A673 (cell line): ENCODE measurements at regions not wholly inside any gene's neighbourhood (a gene's known extent, or its start where the extent isn't known, plus 50 kb on each side); places are given as distances from the start of the nearest gene placed in this dataset.

Experiments
- BruUV-seq: library from RNA; stranded (reverse); fragments of 400-500 nt; replicated peaks from 2 replicates; lab custom pipeline; 2021; lab: Mats Ljungman, UMichigan
- CTCF ChIA-PET: fragments of 300-600 bp; sonication (Branson Sonifier 250); formaldehyde crosslinking; loops from one replicate; lab custom pipeline; 2022; ENCODE audit warnings: antibody characterized with exemption; lab: Charles Lee
- POLR2A ChIA-PET: fragments of 300-600 bp; sonication (Branson Sonifier 250); formaldehyde crosslinking; loops from one replicate; lab custom pipeline; 2022; ENCODE audit warnings: antibody characterized with exemption; ENCODE audit not compliant: low non-redundant PET; lab: Charles Lee
- DNase-seq: peaks from one replicate; pipeline ENCODE4 v3.0.0-alpha.2; 2015; ENCODE audit warnings: low spot score
- H3K27ac ChIP-seq: fragments of 200-600 bp; sonication (generic); 2 replicates; pipeline ENCODE4 v1.5.1; 2016; ENCODE audit warnings: mixed run types, low read depth, mild to moderate bottlenecking, mixed read lengths, antibody characterized with exemption, low read length; ENCODE audit not compliant: poor library complexity, severe bottlenecking
- H3K27me3 ChIP-seq: fragments of 200-600 bp; sonication (generic); replicated peaks from 2 replicates; pipeline ENCODE4 v1.6.1; 2017; ENCODE audit warnings: mixed run types, low read depth, mild to moderate bottlenecking, mixed read lengths, antibody characterized with exemption, low read length; ENCODE audit not compliant: insufficient read depth, poor library complexity
- H3K36me3 ChIP-seq: fragments of 200-600 bp; sonication (generic); 2 replicates; pipeline ENCODE4 v1.6.1; 2016; ENCODE audit warnings: mixed run types, mild to moderate bottlenecking, mixed read lengths, antibody characterized with exemption, low read length; ENCODE audit not compliant: insufficient read depth, poor library complexity, severe bottlenecking
- H3K4me1 ChIP-seq: fragments of 200-600 bp; sonication (generic); 2 replicates; pipeline ENCODE4 v1.6.1; 2017; ENCODE audit warnings: mixed run types, mild to moderate bottlenecking, mixed read lengths, antibody characterized with exemption, low read length; ENCODE audit not compliant: insufficient read depth, poor library complexity, severe bottlenecking
- H3K4me3 ChIP-seq: fragments of 200-600 bp; sonication (generic); 2 replicates; pipeline ENCODE4 v1.5.1; 2016; ENCODE audit warnings: low read depth, mixed run types, mild to moderate bottlenecking, mixed read lengths, low read length; ENCODE audit not compliant: poor library complexity, severe bottlenecking
- H3K9me3 ChIP-seq: fragments of 200-600 bp; sonication (generic); 2 replicates; pipeline ENCODE4 v1.6.1; 2016; ENCODE audit warnings: mixed run types, low read depth, mild to moderate bottlenecking, mixed read lengths, antibody characterized with exemption, low read length; ENCODE audit not compliant: poor library complexity, severe bottlenecking
- EZH2 ChIP-seq: fragments of 200-600 bp; sonication (generic); IDR thresholded peaks from 2 replicates; pipeline ENCODE4 v1.6.1; 2017; ENCODE audit warnings: borderline replicate concordance, low read depth, mild to moderate bottlenecking, mixed read lengths, antibody characterized with exemption, low read length; ENCODE audit not compliant: poor library complexity, severe bottlenecking
- intact Hi-C: fragments of 100-400 bp; cut with micrococcal nuclease; formaldehyde crosslinking; loops from one replicate; pipeline ENCODE4 v1.10.0; 2022; ENCODE audit not compliant: unreplicated experiment
- TF ChIP-seq, protein P1 (sequence below): fragments of 300-800, 200-600 bp; sonication (generic); conservative IDR thresholded peaks from 2 replicates; pipeline ENCODE4 v1.5.1; 2017; ENCODE audit warnings: low read depth, mild to moderate bottlenecking, antibody characterized with exemption, low read length, moderate library complexity, mixed read lengths

DNA sequence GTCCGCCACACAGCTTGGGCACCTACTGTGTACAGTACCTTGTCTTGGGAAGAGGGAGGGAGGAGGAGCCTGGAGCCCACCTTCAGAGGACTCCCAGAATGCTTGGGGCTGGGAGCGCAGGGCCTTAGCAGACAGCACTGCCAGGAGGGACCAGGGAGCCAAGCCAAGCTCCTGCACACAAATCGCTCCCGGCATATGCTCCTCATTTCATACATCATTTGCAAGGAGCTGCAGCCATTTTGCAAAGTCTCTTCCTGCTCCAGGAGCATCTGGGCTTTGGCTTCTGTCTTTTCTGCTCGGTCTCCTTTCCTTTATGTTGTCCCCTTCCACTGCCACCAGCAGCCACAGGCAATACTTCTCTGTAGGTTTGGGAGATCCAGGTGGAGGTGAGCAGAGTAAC, 175.2 kb upstream of the ZC3H12A start:
- Histone ChIP-seq H3K27me3 (peaks cover 50% of the 10 kb centered on the region), H3K9me3 (no peaks in the 10 kb centered on the region), H3K36me3 (no peaks in the 10 kb centered on the region), H3K4me1 (no peaks in the 10 kb centered on the region), H3K4me3 (no peak overlapping the region), H3K27ac (no peak overlapping the region)
- ChIA-PET POLR2A (no interaction called here), CTCF (no interaction called here)
- intact Hi-C loops, result no loop called here
- TF ChIP-seq, protein P1, sequence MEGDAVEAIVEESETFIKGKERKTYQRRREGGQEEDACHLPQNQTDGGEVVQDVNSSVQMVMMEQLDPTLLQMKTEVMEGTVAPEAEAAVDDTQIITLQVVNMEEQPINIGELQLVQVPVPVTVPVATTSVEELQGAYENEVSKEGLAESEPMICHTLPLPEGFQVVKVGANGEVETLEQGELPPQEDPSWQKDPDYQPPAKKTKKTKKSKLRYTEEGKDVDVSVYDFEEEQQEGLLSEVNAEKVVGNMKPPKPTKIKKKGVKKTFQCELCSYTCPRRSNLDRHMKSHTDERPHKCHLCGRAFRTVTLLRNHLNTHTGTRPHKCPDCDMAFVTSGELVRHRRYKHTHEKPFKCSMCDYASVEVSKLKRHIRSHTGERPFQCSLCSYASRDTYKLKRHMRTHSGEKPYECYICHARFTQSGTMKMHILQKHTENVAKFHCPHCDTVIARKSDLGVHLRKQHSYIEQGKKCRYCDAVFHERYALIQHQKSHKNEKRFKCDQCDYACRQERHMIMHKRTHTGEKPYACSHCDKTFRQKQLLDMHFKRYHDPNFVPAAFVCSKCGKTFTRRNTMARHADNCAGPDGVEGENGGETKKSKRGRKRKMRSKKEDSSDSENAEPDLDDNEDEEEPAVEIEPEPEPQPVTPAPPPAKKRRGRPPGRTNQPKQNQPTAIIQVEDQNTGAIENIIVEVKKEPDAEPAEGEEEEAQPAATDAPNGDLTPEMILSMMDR, result no peak
- TF ChIP-seq EZH2, result no peak
- no peak for DNase-seq
- BruUV-seq, result no TSS peak

DNA sequence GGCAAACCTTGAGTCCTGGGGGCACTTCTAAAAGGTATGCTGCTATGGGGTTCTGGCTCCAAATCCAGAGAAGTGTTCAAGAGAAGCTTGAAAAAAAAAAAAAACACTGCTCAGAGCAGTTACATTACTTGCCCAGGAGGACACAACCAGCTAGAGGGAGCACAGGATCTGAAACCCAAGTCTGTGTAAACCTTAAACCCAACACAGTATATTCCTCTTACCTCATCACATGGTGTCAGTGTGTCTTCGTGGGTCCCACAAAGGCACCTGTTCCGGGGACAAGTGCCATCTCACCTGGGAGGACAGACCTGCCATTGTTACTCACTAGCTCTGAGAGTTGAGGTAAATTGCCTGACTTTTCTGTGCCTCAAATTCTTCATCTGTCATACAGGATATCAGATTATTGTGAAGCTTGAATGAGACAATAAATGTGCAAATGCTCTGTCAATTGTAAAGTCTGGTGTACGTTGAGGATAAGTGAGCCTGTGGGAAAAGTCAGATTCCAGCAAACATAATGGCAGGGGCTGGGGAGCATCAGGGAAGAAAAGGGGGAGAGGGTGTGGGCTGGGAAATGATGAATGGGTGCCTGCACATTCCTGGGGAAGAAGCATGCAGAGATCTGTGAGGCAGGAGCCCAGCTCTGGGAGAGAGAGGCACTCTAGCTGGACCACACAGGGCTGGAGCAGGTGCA, 170.4 kb upstream of the ZC3H12A start:
- Histone ChIP-seq H3K4me1 (no peaks in the 10 kb centered on the region), H3K9me3 (no peaks in the 10 kb centered on the region), H3K4me3 (no peak overlapping the region), H3K27me3 (peaks cover 37% of the 10 kb centered on the region), H3K36me3 (no peaks in the 10 kb centered on the region), H3K27ac (no peak overlapping the region)
- no peak for DNase-seq
- TF ChIP-seq, protein P1, result no peak
- no peak for TF ChIP-seq EZH2
- BruUV-seq, result no TSS peak
- POLR2A ChIA-PET, result no interaction called here
- CTCF ChIA-PET, result no interaction called here
- intact Hi-C loops, result no loop called here

DNA sequence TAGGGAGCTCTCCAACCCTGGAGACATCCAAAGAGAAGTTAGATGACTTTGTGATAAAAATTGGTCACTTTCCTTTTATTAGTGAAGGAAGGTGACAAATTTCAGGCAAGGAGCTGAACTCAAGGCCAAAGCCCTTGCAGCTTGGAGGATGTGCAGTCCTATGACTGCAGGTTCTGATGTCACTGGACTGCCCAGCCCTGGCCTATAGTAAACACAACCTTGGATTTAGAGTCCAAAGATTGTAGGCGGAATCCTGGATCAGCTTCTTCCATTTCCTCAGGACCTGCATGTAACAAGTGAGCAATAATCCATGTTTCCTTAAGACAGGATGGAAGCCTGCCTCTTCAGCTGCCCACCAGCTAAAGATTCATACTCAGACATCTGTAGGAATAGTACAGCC, 169.3 kb upstream of the ZC3H12A start:
- intact Hi-C loops, result no loop called here
- Histone ChIP-seq H3K36me3 (no peaks in the 10 kb centered on the region), H3K4me1 (no peaks in the 10 kb centered on the region), H3K9me3 (no peaks in the 10 kb centered on the region), H3K27me3 (peaks cover 32% of the 10 kb centered on the region), H3K27ac (no peak overlapping the region), H3K4me3 (no peak overlapping the region)
- no TSS peak for BruUV-seq
- ChIA-PET POLR2A (no interaction called here), CTCF (no interaction called here)
- DNase-seq, result no peak
- TF ChIP-seq EZH2, result no peak
- TF ChIP-seq, protein P1, result no peak
